ENCODE measurements at regions not wholly inside any gene's neighbourhood (a gene's known extent, or its start where the extent isn't known, plus 50 kb on each side); places are given as distances from the start of the nearest gene placed in this dataset.

DNA sequence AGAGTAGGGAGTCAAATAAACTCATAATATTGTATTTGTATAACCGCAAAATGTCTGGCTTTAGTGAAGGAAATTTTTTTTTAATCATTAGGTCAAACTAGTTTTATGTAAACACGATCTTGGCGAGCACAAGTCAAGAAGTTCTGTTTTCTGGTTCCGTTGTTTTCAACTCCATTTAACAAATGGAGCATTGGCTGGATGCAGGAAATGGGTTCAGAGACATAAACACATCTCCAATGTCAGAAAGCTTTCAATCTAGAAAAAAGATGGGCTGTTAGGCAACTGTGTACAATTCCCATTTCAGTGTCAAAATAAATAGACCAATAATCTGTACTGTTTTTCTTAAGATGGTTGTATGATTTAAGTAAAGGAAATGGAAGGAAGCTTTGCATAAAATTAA lies 292.8 kb downstream of the TBL1XR1 start:
- TF ChIP-seq POLR2A (IDR thresholded peaks at IDR 0.05) (no peak), CTCF (IDR thresholded peaks at IDR 0.05) (no peak)
